GM18505 (cell line): ENCODE measurements at regions not wholly inside any gene's neighbourhood (a gene's known extent, or its start where the extent isn't known, plus 50 kb on each side); places are given as distances from the start of the nearest gene placed in this dataset.

Experiments
- ATAC-seq: cut with Tn5 transposase; IDR thresholded peaks from one replicate; pipeline ENCODE4 v1.9.1; 2021; ENCODE audit not compliant: unreplicated experiment
- POLR2A ChIP-seq: IDR thresholded peaks from 4 replicates; pipeline ENCODE4 v1.6.1; 2011; ENCODE audit warnings: borderline replicate concordance; ENCODE audit not compliant: insufficient read depth, insufficient read length; ENCODE audit errors: extremely low read depth

DNA sequence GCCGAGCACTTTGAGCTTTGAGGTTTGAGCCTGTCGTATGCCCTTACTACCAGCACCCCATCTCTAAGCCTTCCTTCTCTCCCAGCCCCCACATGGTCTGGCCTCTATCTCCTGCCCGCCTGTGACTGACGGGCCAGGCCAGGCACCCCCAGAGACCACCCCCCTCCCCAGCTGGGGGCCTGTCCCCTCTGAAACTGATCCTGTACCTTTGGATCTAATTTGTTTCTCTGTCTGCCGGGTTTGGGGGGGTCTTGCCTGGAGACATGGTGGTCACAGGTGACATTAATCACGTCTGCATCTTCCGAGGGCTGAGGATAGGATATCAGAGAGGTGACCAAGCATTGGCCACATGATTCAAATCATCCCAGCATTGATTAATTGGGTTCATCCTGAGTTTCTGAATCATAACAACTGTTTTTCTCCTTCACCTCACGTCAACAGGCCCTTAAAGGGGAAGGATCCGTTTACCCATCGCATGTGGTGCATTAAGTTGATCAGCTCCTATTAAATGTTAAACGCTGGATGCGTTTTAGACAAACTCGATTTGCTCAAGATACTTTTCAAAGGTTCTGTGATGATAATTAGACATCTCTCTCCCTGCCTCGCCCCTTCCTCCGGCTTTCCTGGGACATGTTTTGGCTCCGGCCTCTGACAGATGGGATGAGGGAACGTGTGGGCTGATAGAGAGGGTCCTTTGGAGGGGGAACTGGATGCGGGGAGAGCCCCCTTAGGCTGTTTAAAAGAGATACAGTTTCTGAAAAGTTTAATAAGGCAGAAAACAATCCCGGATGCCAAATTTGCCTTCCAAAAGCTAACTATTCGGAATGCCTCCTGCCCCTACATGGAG, 63.3 kb upstream of the TBX3 start:
- no peak for ATAC-seq

GRCh38 chr12:114746297-114747011, 62.5 kb upstream of the TBX3 start:
- TF ChIP-seq POLR2A = no peak
- no peak for ATAC-seq

More for the DNA sequence above, 63.3 kb upstream of the TBX3 start:
- no peak for TF ChIP-seq POLR2A

GRCh38 chr12:114744691-114745090, 60.7 kb upstream of the TBX3 start:
- no peak for ATAC-seq
- no peak for TF ChIP-seq POLR2A

GRCh38 chr12:114744285-114744684, 60.3 kb upstream of the TBX3 start:
- ATAC-seq = no peak
- no peak for TF ChIP-seq POLR2A

GRCh38 chr12:114743799-114744198, 59.8 kb upstream of the TBX3 start:
- ATAC-seq = no peak

GRCh38 chr12:114743289-114743688, 59.3 kb upstream of the TBX3 start:
- no peak for ATAC-seq
- no peak for TF ChIP-seq POLR2A

More at GRCh38 chr12:114743799-114744198, 59.8 kb upstream of the TBX3 start:
- TF ChIP-seq POLR2A = no peak

GRCh38 chr12:114742363-114742762, 58.4 kb upstream of the TBX3 start:
- TF ChIP-seq POLR2A = no peak
- ATAC-seq = no peak

DNA sequence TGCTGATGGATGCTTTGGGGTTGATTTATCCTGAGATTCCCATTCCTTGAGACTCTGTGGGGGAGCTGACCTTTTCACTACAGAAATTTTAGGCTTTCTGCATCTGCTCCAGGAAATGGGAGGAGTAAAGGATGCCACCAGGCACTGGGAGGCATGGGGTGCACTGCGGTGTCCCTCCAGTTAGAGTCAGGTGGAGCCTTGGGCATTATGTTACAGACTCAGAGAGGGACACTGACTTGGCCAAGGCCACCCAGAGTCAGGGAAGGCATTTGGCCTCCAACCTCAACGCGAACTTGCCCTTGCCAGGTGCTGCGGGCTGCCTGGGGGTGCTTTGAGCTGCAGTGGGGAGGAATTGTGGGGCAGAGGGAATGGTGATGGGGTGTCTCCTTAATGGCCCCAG, 58.0 kb upstream of the TBX3 start:
- no peak for TF ChIP-seq POLR2A
- ATAC-seq = no peak

GRCh38 chr12:114740448-114740847, 56.5 kb upstream of the TBX3 start:
- ATAC-seq = no peak
- no peak for TF ChIP-seq POLR2A

GRCh38 chr12:114738460-114739184, 54.6 kb upstream of the TBX3 start:
- ATAC-seq = no peak
- TF ChIP-seq POLR2A = no peak

- no peak for ATAC-seq
These were observed 51.9 kb upstream of the TBX3 start for GRCh38 chr12:114735680-114736374.

DNA sequence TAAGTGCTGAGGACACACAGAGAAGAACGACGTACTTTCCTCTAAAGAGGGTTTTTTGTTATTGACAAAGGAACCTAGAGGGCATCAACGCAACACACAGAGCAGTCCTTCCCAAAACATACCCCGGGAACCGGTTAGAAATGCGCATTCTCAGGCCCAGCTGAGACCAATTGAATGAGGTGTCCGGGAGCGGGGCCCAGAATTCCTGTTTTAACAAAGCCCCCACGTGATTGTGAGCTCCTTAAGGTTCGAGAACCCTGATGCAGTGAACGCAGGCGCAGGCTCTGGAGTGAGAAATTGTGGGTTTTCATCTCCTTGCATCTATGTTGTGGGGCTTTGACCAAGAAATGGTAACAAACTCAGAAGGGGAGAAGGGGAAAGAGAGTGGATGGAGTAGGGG, 51.0 kb upstream of the TBX3 start:
- TF ChIP-seq POLR2A = no peak
- ATAC-seq = no peak

More at GRCh38 chr12:114735680-114736374, 51.9 kb upstream of the TBX3 start:
- TF ChIP-seq POLR2A = no peak

DNA sequence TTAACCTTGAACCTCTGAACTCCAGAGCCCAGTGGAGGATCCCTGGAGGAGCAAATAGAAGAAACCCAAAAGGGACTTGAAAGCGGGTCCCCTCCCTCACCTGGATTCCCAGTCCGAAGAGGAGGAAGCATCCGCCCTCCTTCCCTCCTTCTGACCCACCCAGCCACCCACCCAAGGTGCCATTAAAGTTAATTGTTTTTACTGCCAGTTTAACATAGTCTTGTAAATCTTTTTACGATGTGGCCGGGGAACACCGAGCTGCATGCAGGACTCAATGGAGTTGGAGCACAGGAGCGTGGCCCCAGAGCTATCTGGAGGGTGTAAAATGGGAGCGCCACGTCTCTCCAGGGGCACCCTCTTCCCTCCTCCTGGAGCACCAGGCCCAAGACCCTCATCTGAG, 49.9 kb upstream of the TBX3 start:
- no peak for TF ChIP-seq POLR2A
- ATAC-seq = no peak
